Colonic mucosa (tissue), 4 donors: ENCODE measurements at regions not wholly inside any gene's neighbourhood (a gene's known extent, or its start where the extent isn't known, plus 50 kb on each side); places are given as distances from the start of the nearest gene placed in this dataset.

Experiments used
- DNase-seq: peaks from one replicate; pipeline ENCODE4 v3.0.0-alpha.2; 2020
- H3K27ac ChIP-seq: fragments of 200-600 bp; one replicate; pipeline ENCODE4 v1.8.0; 2021
- H3K27me3 ChIP-seq: fragments of 200-600 bp; one replicate; pipeline ENCODE4 v1.8.0; 2021
- H3K36me3 ChIP-seq: fragments of 200-600 bp; one replicate; pipeline ENCODE4 v1.8.0; 2021
- H3K4me1 ChIP-seq: fragments of 200-600 bp; one replicate; pipeline ENCODE4 v1.8.0; 2021; ENCODE audit warnings: mild to moderate bottlenecking
- H3K4me3 ChIP-seq: fragments of 200-600 bp; one replicate; pipeline ENCODE4 v1.8.0; 2021
- H3K9ac ChIP-seq, 2 donors: one replicate each; pipeline ENCODE4 v1.7.0; 2013; ENCODE audit warnings: control low read depth in 2 of 2, low read depth in 2 of 2, low read length in 2 of 2
- H3K9me3 ChIP-seq: fragments of 200-600 bp; one replicate; pipeline ENCODE4 v1.8.0; 2021
- CTCF ChIP-seq: fragments of 200-600 bp; IDR thresholded peaks from one replicate; pipeline ENCODE4 v1.8.0; 2022; ENCODE audit warnings: antibody characterized with exemption, mild to moderate bottlenecking
- intact Hi-C: fragments of 100-400 bp; cut with DNase I; formaldehyde crosslinking; loops from one replicate; pipeline ENCODE4 v1.14.1; 2022
- donor health status: healthy.
- donor health status: DM: no; HTN: no; CAD: no.
- donor health status: DM: no; HTN: no; CAD: no.

GRCh38 chr13:21757763-21758162 lies 86.9 kb downstream of the FGF9 start:
- no peak for TF ChIP-seq CTCF
- H3K27me3 ChIP-seq = no peaks in the 10 kb centered on the region
- no peak for DNase-seq
- H3K27ac ChIP-seq = no peak overlapping the region
- no peaks in the 10 kb centered on the region for H3K36me3 ChIP-seq
- H3K4me3 ChIP-seq = no peak overlapping the region
- intact Hi-C loops = no loop called here
- H3K4me1 ChIP-seq = no peaks in the 10 kb centered on the region
- no peak overlapping the region for H3K9ac ChIP-seq
- no peaks in the 10 kb centered on the region for H3K9me3 ChIP-seq

DNA sequence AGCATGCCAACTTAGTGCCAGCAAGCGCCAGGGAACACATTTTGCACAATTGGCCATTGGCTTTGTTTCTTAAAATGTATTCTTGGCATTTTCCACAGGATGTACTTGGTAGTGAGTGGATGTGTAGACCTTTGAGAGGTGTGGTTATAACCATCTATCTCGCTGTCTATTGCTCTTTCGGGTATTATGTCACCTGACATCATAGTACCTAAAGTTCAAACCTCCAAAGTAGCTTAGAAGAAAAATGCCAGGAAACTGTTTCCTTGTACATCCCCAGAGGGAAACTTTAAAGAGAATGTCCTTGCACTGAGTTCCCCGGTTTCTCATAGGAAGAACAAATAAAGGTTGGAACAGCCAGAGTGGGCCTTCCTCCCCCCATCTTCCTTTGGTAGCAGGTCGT lies 87.6 kb downstream of the FGF9 start:
- DNase-seq = no peak
- Histone ChIP-seq H3K4me3 (no peak overlapping the region), H3K27ac (no peak overlapping the region)

GRCh38 chr13:21759463-21759862 lies 88.6 kb downstream of the FGF9 start:
- Histone ChIP-seq H3K9me3 (no peaks in the 10 kb centered on the region), H3K27me3 (no peaks in the 10 kb centered on the region), H3K4me3 (no peak overlapping the region), H3K36me3 (no peaks in the 10 kb centered on the region), H3K9ac (no peak overlapping the region), H3K4me1 (no peaks in the 10 kb centered on the region), H3K27ac (no peak overlapping the region)
- no peak for TF ChIP-seq CTCF
- DNase-seq = no peak
- intact Hi-C loops = no loop called here

More for the DNA sequence above, 87.6 kb downstream of the FGF9 start:
- no peaks in the 10 kb centered on the region for H3K27me3 ChIP-seq
- no peak overlapping the region for H3K9ac ChIP-seq
- no peak for TF ChIP-seq CTCF
- intact Hi-C loops = no loop called here
- no peaks in the 10 kb centered on the region for H3K36me3 ChIP-seq
- no peaks in the 10 kb centered on the region for H3K9me3 ChIP-seq
- H3K4me1 ChIP-seq = no peaks in the 10 kb centered on the region

GRCh38 chr13:21759911-21760310 lies 89.0 kb downstream of the FGF9 start:
- no peak overlapping the region for H3K27ac ChIP-seq

DNA sequence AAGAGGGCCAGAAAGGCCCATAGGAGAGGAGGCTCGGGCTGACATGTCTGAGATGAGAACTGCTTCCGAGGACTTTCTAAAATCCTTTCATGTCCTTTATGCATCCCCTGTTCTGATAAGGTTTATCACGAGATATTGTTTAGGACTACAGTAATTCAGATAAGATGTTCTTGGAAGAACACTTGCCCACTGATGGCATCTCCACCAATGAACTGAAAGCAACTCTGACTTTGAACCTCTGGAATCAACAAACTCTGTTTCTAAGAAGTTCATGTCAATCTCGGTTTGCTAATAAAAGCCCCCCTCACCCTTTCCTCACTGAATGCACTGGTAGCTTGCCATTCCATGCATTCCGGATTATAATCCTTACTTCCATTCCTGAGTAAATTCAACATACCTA lies 90.9 kb downstream of the FGF9 start:
- Histone ChIP-seq H3K4me1 (no peaks in the 10 kb centered on the region), H3K36me3 (no peaks in the 10 kb centered on the region), H3K27ac (no peak overlapping the region), H3K4me3 (no peak overlapping the region), H3K9me3 (no peaks in the 10 kb centered on the region), H3K9ac (no peak overlapping the region), H3K27me3 (no peaks in the 10 kb centered on the region)
- DNase-seq = no peak
- TF ChIP-seq CTCF = no peak
- intact Hi-C loops = no loop called here

More at GRCh38 chr13:21759911-21760310, 89.0 kb downstream of the FGF9 start:
- Histone ChIP-seq H3K4me3 (no peak overlapping the region), H3K27me3 (no peaks in the 10 kb centered on the region), H3K36me3 (no peaks in the 10 kb centered on the region), H3K9me3 (no peaks in the 10 kb centered on the region), H3K4me1 (no peaks in the 10 kb centered on the region), H3K9ac (no peak overlapping the region)
- TF ChIP-seq CTCF = no peak
- intact Hi-C loops = no loop called here
- DNase-seq = no peak

DNA sequence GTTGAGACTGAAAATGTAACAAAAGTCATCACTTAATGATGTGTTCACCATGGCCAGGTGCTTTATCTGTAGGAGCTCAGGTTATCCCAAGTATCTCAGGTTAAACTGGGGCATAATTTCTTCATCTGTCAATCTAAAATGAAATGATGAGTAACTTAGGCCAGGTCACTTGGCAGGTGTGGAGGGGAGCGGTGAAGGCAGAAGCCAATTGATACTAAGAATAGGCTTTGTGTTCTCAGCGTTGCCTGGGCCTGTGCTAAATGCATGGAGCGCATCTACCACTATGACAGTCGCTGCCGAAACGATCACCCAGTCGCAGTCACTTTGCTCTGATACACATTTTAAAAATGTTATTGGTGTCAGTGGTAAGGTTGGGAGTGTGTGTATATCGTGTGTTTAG lies 91.6 kb downstream of the FGF9 start:
- H3K9me3 ChIP-seq = no peaks in the 10 kb centered on the region
- H3K9ac ChIP-seq = no peak overlapping the region
- no peaks in the 10 kb centered on the region for H3K36me3 ChIP-seq
- DNase-seq = no peak
- no peaks in the 10 kb centered on the region for H3K4me1 ChIP-seq
- no peak for TF ChIP-seq CTCF
- intact Hi-C loops = no loop called here
- H3K4me3 ChIP-seq = no peak overlapping the region
- H3K27me3 ChIP-seq = no peaks in the 10 kb centered on the region
- no peak overlapping the region for H3K27ac ChIP-seq
